ENCODE measurements at regions not wholly inside any gene's neighbourhood (a gene's known extent, or its start where the extent isn't known, plus 50 kb on each side); places are given as distances from the start of the nearest gene placed in this dataset.
"Not testable (repeated sequence)": the region's sequence is repeated elsewhere in the genome, so short reads cannot be mapped to it uniquely, and the experiment has no call there.

DNA sequence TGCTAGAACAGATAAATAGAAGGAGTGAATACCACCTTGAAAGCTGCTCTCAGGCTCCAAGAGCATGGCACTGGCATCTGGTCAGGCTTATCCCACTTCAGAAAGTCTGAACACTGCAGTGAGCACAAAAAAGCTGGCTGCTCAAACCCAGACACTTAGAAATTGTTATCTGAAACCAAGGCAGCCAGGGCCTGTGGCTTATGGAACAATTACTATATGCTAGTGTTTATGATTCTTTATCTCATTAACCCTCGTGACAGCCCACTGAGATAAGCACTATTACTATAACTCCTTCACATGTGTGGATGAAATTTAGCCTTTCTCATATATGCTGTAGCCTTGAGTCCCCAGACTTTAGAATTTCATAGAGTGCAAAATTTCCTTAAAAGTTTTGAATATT lies 400.2 kb downstream of the RAB38 start:
- in situ Hi-C loops (cut with MboI; ENCODE audit: low sequenced_read_pairs): no loop called here

DNA sequence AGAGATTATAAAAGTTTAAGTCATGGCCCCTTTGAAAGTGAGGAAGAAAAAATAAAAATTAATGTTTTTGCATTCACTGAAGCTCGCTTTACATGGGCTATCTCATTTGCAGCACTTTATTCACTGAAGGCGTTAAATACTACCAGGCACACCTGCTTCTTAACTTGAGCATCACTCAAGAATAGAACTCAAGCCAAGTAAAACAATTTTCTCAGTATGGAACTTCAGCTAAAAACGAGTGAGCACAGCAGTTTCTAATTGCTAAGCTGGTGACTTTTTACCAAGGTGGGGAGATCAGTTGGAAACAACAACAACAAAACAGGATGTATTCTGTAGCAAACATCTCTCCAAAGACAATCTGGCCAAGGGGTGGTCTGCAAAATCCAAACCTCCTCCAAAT lies 405.6 kb downstream of the RAB38 start:
- in situ Hi-C loops (cut with MboI; ENCODE audit: low sequenced_read_pairs): no loop called here

DNA sequence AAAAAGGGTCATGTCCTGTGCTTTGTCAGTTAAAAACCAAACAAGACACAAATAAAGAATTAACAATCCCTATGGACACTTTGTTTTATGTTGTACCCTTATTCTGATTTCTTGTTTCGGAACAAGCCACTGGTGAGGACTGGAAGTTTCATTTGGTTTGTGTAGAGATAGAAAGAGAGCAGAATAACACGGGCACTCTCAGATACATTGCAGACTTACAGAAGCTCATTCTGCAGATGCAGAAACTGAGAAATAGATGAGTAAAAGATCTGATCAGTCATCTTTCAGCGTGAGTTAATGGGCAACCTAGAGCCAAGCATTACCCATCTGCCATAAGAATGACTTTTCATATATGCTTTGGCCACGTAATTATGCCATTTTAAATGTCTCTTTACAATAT lies 407.6 kb downstream of the RAB38 start:
- in situ Hi-C loops (cut with MboI; ENCODE audit: low sequenced_read_pairs): no loop called here

DNA sequence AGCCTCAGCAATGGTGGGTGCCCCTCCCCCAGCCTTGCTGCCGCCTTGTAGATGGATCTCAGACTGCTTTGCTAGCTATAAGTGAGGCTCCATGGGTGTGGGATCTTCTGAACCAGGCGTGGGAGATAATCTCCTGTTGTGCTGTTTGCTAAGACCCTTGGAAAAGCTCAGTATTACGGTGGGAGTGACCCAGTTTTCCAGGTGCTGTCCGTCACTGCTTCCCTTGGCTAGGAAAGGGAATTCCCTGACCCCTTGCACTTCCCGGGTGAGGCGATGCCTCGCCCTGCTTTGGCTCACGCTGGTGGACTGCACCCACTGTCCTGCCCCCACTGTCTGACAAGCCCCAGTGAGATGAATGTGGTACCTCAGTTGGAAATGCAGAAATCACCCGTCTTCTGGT lies 411.2 kb downstream of the RAB38 start:
- in situ Hi-C loops (cut with MboI; ENCODE audit: low sequenced_read_pairs): not testable (repeated sequence)

DNA sequence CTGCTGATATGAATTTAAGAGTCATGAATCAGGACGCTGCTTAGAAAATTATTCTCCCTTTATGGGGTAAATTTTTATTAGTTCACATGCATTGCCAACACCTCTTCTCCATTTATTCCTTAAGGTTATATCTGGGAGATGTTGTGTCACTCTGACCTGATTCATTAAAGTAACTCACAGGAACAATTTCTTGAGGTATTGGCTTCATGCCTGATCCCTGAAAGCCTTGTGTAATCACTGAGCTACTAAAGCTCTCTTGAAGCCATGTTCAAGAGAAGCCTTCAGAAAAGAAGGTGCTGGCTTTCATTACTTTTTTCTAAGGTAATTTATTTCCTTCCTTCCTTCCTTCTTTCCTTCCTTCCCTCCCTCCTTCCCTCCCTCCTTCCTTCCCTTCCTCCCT lies 420.6 kb downstream of the RAB38 start:
- in situ Hi-C loops (cut with MboI; ENCODE audit: low sequenced_read_pairs): no loop called here

DNA sequence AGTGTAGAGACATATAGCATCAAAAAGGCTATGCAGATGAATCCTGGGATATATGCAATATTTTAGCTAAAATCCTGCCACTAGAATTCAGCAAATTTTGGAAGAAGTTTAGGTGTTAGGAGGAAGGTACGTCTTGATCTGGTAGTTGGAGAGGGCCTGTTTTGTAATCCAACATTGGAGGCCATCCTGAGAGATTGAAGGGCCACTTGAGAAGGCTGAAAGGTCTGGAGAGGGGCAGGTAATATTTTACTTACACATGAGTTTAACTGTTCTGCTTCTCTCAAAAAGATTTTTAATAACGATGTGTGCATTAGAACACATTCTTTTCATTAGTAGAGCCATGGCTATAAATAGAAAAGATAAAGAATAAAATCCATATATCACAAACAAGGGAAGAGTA lies 422.1 kb downstream of the RAB38 start:
- in situ Hi-C loops (cut with MboI; ENCODE audit: low sequenced_read_pairs): no loop called here

DNA sequence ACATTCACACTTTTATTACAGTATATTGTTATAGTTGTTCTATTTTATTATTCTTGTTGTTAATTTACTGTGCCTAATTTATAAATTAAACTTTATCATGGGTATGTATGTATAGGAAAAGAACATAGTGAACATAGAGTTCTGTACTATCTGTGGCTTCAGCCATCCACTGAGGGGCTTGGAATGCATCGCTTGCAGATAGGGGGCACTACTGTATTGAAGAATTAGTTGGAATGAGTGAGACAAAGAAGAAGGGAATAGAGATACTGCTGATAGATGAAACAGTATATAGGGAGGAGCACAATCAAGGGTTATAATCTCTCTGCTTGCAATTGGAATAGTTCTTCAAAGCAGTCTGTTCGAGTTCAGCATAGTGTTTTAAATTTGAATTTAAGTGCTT lies 432.2 kb downstream of the RAB38 start:
- in situ Hi-C loops (cut with MboI; ENCODE audit: low sequenced_read_pairs): no loop called here

DNA sequence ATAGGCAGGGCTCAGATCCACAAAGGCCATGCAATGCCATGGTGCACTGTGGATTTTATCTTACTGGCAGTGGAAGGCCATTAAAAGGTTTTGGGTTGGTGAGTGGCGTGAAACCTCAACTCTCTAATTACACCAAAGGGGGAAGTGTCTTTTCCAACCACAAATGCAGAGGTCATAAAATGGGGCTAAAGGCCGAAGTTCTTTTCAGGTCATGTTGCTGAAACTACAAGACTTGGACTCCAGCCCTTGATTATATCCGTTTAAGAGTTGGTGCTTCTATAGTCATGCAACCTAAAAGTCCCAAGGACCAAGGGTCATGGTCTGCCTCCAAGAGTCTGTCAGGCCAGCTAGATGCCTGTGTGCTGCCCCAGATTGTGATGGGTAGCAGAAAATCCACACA lies 434.3 kb downstream of the RAB38 start:
- in situ Hi-C loops (cut with MboI; ENCODE audit: low sequenced_read_pairs): no loop called here

DNA sequence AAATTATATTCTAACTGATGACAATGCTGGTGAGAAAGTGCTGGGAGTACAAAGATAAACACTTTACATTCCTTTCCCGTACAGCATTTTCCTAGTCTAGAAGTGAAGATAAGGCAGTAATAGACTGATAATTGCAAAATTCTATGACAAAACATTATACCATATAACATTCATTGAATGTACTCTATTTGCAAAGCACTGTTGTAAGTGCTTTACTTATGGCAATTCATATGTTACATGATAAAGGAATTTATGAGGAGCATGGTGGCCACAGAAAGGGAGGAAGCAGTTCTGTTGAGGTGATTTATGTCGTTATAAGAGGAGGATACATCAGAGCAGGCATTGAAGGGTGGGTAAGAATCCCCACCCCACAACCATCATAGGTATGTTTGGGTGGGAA lies 434.8 kb downstream of the RAB38 start:
- in situ Hi-C loops (cut with MboI; ENCODE audit: low sequenced_read_pairs): no loop called here

DNA sequence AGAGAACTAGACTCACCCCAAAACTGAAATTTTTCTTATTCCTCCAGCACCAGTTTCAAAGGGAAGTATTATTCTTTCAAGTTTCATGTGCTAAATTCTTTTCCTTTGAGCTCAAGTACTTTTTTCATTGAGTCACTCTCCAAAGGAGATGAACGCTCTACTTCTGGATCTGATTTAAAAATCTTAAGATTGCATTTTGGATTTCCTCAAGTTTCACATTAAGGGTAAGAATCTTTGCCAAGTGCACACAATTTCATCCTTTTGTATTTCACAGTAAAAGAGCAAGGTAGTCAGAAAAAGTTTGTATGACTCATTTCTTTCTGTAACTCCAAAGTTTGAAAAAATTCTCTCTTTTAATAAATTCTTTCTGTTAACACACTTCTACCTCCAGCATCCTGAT lies 435.5 kb downstream of the RAB38 start:
- in situ Hi-C loops (cut with MboI; ENCODE audit: low sequenced_read_pairs): no loop called here

DNA sequence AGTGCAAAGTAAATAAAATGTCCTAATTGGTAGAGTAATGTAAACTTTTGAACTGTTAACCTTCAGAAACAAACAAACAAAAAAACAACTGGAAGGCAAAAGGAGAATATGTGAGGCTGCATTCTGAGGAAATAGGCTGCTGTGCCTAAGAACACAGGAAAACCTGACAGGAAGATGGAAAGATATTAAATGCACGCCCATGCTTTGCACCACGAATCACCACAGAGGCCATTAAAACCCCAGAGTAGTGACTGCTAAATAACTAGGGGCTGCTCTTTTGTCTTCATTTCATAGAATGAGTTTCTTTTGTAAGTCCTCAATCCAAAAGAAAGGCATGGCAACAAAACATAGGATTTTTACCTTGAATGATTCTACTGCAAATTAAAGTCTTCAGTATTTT lies 436.0 kb downstream of the RAB38 start:
- in situ Hi-C loops (cut with MboI; ENCODE audit: low sequenced_read_pairs): no loop called here

DNA sequence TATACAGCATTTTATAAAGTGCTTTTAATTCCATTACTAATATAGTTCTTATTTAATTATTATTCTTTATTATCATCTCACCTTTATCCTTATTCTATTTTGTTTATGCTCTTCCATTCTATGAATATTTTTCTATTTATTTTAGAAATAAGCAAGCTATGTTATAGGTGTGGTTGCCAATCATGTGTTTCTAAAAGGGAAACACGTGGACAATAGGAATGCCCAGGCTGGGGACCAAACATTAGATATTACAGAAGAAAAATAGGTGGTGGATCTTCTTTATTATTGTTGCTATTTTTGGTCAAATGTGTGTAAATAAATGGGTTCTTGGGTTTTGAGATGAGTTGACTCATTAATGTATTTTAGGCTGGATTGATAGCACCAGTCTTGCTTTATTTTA lies 438.3 kb downstream of the RAB38 start:
- in situ Hi-C loops (cut with MboI; ENCODE audit: low sequenced_read_pairs): no loop called here

DNA sequence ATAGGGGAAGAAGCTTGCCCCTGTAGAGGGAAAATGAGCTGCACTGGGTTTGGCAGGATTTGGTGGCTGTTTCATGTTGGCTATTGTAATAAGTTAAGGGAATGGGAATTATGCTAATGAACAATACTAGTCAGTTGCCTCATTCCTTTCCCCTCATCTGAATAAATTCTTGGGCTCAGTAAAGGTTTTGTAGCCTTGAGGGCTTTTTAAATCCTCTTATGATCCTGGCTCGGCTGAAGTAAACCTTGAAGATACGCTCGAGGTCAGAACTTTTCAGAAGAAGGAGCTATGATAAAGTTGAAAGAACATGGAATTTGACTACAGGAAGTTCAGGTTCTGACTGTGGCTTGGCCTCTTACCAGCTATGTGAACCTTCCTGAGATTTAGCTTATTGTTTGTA lies 448.7 kb downstream of the RAB38 start:
- in situ Hi-C loops (cut with MboI; ENCODE audit: low sequenced_read_pairs): no loop called here

DNA sequence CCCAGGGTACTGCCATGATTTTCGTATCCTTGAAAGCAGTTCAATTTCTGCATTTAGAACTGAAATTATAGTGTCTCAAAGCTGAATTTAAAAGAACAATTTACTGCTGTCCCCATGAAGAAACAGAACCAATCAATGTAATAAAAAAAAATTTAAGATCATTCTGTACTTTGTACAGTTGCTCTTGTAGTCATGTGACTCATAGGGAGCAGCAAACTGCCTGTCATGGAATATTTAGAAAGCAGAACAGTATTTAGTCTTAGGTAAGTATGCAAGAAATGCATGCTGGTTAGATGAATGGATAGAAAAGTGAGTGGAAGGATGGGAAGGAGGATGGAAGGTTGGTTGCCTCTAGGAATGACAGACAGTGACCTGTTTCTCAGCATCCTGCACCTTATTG lies 450.9 kb downstream of the RAB38 start:
- in situ Hi-C loops (cut with MboI; ENCODE audit: low sequenced_read_pairs): no loop called here

DNA sequence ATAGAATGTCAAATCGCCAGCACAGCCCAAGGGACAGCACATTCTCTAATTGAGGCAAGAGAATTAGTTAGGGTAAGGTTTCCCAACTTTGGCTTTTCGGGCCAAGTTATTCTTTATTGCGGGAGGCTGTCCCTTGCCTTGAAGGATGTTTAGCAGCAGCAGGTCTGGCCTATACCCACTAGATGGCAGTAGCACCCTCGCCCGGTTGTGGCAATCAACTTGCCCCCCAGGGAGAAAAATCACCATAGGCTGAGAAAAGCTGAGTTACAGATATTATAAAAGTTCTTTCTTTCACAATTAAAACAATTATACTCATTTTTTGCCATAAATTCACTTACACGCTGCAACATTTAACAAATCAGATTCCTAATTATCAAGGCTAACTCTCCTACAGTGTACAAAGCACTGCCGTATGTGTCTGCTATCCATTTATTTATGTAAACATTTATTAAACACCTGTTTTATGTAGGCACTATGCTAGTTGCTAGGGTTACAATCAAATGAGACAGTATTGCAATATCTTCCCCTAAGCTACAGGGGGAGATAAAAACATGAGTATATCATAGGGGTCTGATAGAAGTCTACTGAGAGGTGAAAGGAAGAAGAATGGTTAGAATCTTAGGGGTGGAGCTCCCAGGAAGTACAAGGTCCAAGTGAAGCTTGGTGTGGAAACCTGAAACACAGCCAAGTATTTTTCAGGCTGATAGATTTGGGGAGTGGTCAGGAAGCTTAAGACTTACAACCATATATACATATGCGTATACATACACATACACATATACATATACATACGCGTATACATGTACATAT lies 452.3 kb downstream of the RAB38 start:
- in situ Hi-C loops (cut with MboI; ENCODE audit: low sequenced_read_pairs): no loop called here

DNA sequence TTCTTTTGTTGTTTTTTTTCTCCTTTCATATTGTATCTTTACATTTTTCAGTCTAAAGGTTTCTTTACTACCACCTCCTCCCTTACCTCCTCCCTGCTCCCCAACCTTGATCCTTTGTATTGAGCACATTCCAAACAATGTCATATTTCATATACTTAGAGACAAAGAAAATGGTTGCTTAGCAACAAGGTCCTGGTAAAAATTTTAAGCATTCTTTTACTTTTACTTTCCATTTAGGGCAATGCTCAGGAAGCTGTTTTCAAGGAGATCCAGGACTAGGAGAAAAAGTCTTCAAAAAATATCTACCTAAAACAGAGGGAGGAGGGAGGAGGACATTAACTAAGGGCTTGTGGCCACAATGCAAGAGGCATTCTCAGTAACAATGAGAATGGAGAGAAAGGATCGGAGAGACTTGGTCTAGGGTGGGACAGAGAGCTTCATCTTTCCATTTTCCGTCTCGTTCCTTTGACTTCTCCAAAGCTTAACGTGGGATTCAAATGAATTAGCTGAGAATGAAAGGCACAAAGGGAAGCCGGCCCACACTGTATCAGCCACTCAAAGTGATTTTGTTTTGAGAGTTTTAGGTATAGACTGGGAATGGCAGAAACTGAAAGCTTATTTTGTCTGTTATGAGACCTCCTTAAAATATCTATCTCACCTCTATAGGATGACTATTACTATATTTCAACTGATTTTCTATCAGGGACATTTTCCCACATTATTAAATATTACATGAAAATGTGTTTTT lies 455.7 kb downstream of the RAB38 start:
- in situ Hi-C loops (cut with MboI; ENCODE audit: low sequenced_read_pairs): no loop called here

DNA sequence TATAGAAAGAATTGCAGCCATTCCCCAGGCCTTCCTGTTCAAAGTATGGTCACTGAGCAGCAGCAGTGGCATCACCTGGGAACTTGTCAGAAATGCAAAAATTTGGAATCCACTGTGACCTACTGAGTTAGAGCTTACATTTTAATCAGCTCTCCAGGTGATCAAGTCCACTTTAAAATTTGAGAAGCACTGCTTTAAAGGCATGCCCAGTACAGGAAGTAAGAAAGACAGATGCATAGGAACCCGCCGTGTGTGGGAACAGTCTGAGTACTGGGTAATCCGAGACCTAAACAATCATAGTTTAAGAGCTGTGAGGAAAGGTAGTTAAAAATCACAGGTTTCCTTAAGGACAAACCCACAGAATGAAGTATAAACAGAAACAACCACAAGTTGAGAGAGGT lies 462.4 kb downstream of the RAB38 start:
- in situ Hi-C loops (cut with MboI; ENCODE audit: low sequenced_read_pairs): no loop called here

DNA sequence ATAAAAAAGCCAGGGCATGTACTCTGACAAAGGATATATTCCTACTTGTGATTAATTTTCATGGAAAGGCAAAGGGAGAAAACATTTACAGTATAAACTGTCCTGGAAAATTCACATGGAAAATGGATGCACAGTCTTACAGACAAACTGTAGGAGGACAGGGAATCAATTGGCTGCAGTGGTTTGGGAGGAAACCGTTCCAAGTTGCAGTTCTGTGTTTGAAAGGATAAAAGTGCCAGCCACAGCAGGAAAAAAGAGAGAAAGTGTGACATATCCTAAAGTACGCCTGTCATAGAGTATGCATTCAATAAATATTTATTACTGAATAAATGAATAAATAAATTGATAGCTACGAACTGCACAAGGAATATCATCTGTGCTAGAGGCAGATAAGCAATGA lies 462.9 kb downstream of the RAB38 start:
- in situ Hi-C loops (cut with MboI; ENCODE audit: low sequenced_read_pairs): no loop called here

DNA sequence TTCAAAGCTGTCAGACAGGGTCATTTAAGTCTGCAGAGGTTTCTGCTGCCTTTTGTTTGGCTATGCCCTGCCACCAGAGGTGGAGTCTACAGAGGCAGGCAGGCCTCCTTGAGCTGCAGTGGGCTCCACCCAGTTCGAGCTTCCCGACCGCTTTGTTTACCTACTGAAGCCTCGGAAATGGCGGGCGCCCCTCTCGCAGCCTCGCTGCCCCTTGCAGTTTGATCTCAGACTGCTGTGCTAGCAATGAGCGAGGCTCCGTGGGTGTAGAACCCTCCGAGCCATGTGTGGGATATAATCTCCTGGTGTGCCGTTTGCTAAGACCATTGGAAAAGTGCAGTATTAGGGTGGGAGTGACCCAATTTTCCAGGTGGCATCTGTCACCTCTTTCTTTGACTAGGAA lies 471.7 kb downstream of the RAB38 start:
- in situ Hi-C loops (cut with MboI; ENCODE audit: low sequenced_read_pairs): not testable (repeated sequence)

DNA sequence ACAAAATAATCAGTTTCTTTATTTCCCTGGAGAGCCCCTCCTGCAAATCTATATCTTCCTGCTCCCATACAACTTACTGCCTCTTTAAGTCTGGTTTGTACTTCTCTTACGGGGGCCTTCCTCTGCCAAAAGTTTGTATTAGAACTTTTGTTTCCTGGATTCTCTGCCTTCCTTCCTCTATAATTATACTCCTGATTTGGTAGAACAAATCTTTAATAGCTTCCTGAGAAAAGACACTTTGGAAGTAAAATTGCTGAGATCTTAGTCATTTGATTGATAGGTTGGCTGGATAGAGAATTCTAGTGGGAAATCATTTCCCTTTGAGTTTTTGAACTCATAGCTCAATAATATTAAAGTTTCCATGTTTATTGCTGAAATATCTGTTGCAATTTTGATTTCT lies 499.2 kb downstream of the RAB38 start:
- in situ Hi-C loops (cut with MboI; ENCODE audit: low sequenced_read_pairs): no loop called here

DNA sequence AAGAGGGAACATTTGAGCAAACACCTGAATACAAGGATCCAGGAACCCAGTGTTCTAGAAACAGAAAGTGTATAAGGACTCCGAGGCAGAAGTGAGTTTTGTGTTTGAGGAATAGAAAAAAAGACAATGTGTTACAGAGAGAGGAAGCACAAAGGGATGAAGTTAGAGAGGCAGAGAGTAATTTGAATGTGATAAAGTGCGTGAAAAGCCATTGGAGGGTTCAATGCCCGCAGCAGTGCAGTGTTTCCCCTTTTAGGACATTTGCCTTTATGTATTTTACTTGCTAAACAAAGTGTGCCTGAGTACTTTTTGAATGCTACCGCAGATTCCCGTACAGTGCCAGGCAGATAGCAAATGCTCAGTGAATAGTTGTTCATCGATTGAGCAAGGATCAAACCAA lies 508.5 kb downstream of the RAB38 start:
- in situ Hi-C loops (cut with MboI; ENCODE audit: low sequenced_read_pairs): no loop called here

DNA sequence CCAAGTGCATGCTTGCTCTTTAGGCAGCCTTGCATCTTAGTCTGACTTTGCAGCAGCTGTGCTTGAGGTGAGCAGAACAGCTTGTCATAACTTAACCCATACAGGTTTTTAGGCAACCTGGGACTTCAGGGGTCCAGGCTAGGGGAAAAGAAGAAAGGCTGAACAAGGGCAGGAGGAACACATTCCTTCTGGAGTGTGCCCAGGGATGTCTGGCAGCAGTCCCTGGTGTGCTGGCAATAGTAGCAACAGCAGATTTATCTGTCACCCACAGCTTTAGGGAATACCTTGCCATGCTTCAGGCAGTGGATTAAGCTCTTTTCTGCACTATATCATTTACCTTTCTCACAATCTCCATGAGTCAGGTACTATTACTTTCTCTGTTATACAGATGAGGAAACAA lies 513.0 kb downstream of the RAB38 start:
- in situ Hi-C loops (cut with MboI; ENCODE audit: low sequenced_read_pairs): no loop called here

All from HL-60/S4 (cell line).